ENCODE measurements at regions not wholly inside any gene's neighbourhood (a gene's known extent, or its start where the extent isn't known, plus 50 kb on each side); places are given as distances from the start of the nearest gene placed in this dataset.

GRCh38 chr2:128392207-128392606 is 73.5 kb upstream of the HS6ST1 start:
- Histone ChIP-seq H3K4me2 (ENCODE audit: low read length) (no peak overlapping the region), H3K36me3 (ENCODE audit: control insufficient read depth, low read length) (no peaks in the 10 kb centered on the region), H4K20me1 (ENCODE audit: control insufficient read depth, insufficient read depth, low read depth, low read length) (no peaks in the 10 kb centered on the region), H3K4me3 (ENCODE audit: low read length) (no peak overlapping the region), H3K79me2 (ENCODE audit: control insufficient read depth, low read length) (no peaks in the 10 kb centered on the region), H3F3A (ENCODE audit: control insufficient read depth, insufficient read depth) (no peaks in the 10 kb centered on the region), H3K4me1 (ENCODE audit: control insufficient read depth, low read length) (no peaks in the 10 kb centered on the region), H3K27ac (ENCODE audit: low read depth, low read length) (no peak overlapping the region), H3K9me2 (replicated peaks; ENCODE audit: control insufficient read depth, low read length) (no peaks in the 10 kb centered on the region), H3K9me3 (ENCODE audit: control insufficient read depth, insufficient read depth, low read length) (no peaks in the 10 kb centered on the region), H3K27me3 (ENCODE audit: control insufficient read depth, low read length) (no peaks in the 10 kb centered on the region)
- TF ChIP-seq EZH2phosphoT487 (IDR thresholded peaks at IDR 0.05; ENCODE audit: borderline replicate concordance, low read length) = no peak
- TF ChIP-seq, protein P1, sequence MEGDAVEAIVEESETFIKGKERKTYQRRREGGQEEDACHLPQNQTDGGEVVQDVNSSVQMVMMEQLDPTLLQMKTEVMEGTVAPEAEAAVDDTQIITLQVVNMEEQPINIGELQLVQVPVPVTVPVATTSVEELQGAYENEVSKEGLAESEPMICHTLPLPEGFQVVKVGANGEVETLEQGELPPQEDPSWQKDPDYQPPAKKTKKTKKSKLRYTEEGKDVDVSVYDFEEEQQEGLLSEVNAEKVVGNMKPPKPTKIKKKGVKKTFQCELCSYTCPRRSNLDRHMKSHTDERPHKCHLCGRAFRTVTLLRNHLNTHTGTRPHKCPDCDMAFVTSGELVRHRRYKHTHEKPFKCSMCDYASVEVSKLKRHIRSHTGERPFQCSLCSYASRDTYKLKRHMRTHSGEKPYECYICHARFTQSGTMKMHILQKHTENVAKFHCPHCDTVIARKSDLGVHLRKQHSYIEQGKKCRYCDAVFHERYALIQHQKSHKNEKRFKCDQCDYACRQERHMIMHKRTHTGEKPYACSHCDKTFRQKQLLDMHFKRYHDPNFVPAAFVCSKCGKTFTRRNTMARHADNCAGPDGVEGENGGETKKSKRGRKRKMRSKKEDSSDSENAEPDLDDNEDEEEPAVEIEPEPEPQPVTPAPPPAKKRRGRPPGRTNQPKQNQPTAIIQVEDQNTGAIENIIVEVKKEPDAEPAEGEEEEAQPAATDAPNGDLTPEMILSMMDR (IDR thresholded peaks at IDR 0.05; ENCODE audit: low read depth, low read length, poor library complexity, severe bottlenecking) = no peak

DNA sequence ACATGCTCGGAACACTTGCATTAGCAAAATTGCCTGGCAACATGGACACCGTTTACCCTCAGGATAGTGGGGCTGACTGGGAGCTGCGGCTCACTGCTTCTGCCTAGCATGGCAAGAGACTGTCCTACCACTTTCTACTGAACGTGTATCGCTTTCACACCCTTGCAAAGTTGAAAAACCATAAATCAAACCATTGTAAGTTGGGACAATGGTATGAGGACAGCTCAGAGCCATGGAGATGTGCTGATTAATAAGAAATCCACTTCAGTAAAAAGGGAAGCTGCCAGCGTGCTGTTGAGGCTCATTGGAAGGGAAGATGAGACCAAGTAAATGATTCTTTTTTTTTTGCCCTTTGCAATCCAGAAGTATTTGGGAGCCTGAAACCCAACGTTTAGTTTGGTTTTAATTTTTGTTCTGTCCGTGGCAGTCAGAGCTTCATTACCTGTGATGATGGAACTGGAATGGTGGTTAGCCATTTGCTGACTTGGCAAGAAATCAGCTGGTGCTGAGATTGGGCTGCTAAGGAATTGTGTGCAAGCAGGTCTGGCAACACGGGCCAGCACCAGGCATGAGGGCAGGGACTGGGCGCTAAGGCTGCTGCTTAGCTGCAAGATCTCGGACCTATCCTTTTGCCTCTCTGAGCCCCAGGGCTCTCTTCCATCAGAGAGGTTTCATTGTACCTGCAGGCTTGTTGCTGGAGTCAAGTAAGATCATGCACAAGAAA is 75.5 kb upstream of the HS6ST1 start:
- Histone ChIP-seq H4K20me1 (ENCODE audit: control insufficient read depth, insufficient read depth, low read depth, low read length) (no peaks in the 10 kb centered on the region), H3K4me2 (ENCODE audit: low read length) (no peak overlapping the region), H3K79me2 (ENCODE audit: control insufficient read depth, low read length) (no peaks in the 10 kb centered on the region), H3K36me3 (ENCODE audit: control insufficient read depth, low read length) (no peaks in the 10 kb centered on the region), H3K4me1 (ENCODE audit: control insufficient read depth, low read length) (no peaks in the 10 kb centered on the region), H3K27ac (ENCODE audit: low read depth, low read length) (no peak overlapping the region), H3K4me3 (ENCODE audit: low read length) (no peak overlapping the region), H3F3A (ENCODE audit: control insufficient read depth, insufficient read depth) (no peaks in the 10 kb centered on the region), H3K9me2 (replicated peaks; ENCODE audit: control insufficient read depth, low read length) (no peaks in the 10 kb centered on the region), H3K9me3 (ENCODE audit: control insufficient read depth, insufficient read depth, low read length) (no peaks in the 10 kb centered on the region), H3K27me3 (ENCODE audit: control insufficient read depth, low read length) (no peaks in the 10 kb centered on the region)
- TF ChIP-seq, protein P1 (IDR thresholded peaks at IDR 0.05; ENCODE audit: low read depth, low read length, poor library complexity, severe bottlenecking) = no peak
- TF ChIP-seq EZH2phosphoT487 (IDR thresholded peaks at IDR 0.05; ENCODE audit: borderline replicate concordance, low read length) = no peak

DNA sequence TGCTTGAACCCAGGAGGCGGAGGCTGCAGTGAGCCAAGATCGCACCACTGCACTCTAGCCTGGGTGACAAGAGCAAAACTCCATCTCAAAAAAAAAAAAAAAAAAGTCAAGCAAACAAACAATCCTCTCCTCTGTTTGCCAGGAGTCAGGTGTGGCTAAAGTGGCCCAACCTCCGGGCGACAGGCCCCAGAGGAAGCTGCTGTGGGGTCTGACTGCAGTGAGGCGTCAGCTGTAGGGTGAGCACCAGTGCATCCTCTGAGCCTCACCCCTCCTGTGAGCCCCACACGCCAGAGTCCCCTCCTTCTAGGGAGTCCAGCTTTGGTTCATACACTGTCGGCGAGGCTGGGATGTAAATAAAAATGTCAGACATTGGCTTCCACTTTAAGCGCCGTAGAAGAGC is 76.5 kb upstream of the HS6ST1 start:
- no peak for TF ChIP-seq EZH2phosphoT487 (IDR thresholded peaks at IDR 0.05; ENCODE audit: borderline replicate concordance, low read length)
- TF ChIP-seq, protein P1 (IDR thresholded peaks at IDR 0.05; ENCODE audit: low read depth, low read length, poor library complexity, severe bottlenecking) = no peak
- Histone ChIP-seq H3K36me3 (ENCODE audit: control insufficient read depth, low read length) (no peaks in the 10 kb centered on the region), H4K20me1 (ENCODE audit: control insufficient read depth, insufficient read depth, low read depth, low read length) (no peaks in the 10 kb centered on the region), H3K9me2 (replicated peaks; ENCODE audit: control insufficient read depth, low read length) (no peaks in the 10 kb centered on the region), H3K4me3 (ENCODE audit: low read length) (no peak overlapping the region), H3K27ac (ENCODE audit: low read depth, low read length) (no peak overlapping the region), H3K9me3 (ENCODE audit: control insufficient read depth, insufficient read depth, low read length) (no peaks in the 10 kb centered on the region), H3K4me1 (ENCODE audit: control insufficient read depth, low read length) (no peaks in the 10 kb centered on the region), H3K79me2 (ENCODE audit: control insufficient read depth, low read length) (no peaks in the 10 kb centered on the region), H3K4me2 (ENCODE audit: low read length) (no peak overlapping the region), H3K27me3 (ENCODE audit: control insufficient read depth, low read length) (no peaks in the 10 kb centered on the region), H3F3A (ENCODE audit: control insufficient read depth, insufficient read depth) (no peaks in the 10 kb centered on the region)

Data from DOHH2 (cell line).